Endodermal cell (in vitro differentiated cells): ENCODE measurements at regions not wholly inside any gene's neighbourhood (a gene's known extent, or its start where the extent isn't known, plus 50 kb on each side); places are given as distances from the start of the nearest gene placed in this dataset.

ENCODE experiments used
- DNase-seq: peaks from one replicate; pipeline ENCODE4 v3.0.0-alpha.2; 2017
- H3K27ac ChIP-seq: 2 replicates; pipeline ENCODE4 v1.5.1; 2013; ENCODE audit warnings: mild to moderate bottlenecking, low read depth, low read length, moderate library complexity
- H3K27me3 ChIP-seq: 2 replicates; pipeline ENCODE4 v1.6.1; 2013; ENCODE audit warnings: mild to moderate bottlenecking, low read length, moderate library complexity; ENCODE audit not compliant: insufficient read depth, control insufficient read depth, poor library complexity, severe bottlenecking
- H3K36me3 ChIP-seq: 2 replicates; pipeline ENCODE4 v1.7.0; 2013; ENCODE audit warnings: mild to moderate bottlenecking, low read length, moderate library complexity; ENCODE audit not compliant: control insufficient read depth, insufficient read depth
- H3K4me1 ChIP-seq: one replicate; pipeline ENCODE4 v1.7.0; 2013; ENCODE audit warnings: low read length; ENCODE audit not compliant: control insufficient read depth, insufficient read depth
- H3K4me3 ChIP-seq: 2 replicates; pipeline ENCODE4 v1.5.1; 2013; ENCODE audit warnings: mild to moderate bottlenecking, low read length, moderate library complexity
- H3K9ac ChIP-seq: 2 replicates; pipeline ENCODE4 v1.6.1; 2013; ENCODE audit warnings: mild to moderate bottlenecking, low read length, moderate library complexity; ENCODE audit not compliant: poor library complexity, severe bottlenecking; ENCODE audit errors: extremely low read depth
- H3K9me3 ChIP-seq: 2 replicates; pipeline ENCODE4 v1.6.1; 2013; ENCODE audit warnings: mild to moderate bottlenecking, low read length, moderate library complexity; ENCODE audit not compliant: control insufficient read depth
- H3K27ac Mint-ChIP-seq: 2 replicates; pipeline ENCODE4 v1.8.0; 2020; ENCODE audit warnings: mixed read lengths
- H3K27me3 Mint-ChIP-seq: 2 replicates; pipeline ENCODE4 v1.8.0; 2021; ENCODE audit warnings: mild to moderate bottlenecking, mixed read lengths; ENCODE audit not compliant: insufficient read depth
- H3K36me3 Mint-ChIP-seq: 2 replicates; pipeline ENCODE4 v1.8.0; 2020; ENCODE audit warnings: low read depth, mixed read lengths
- H3K4me1 Mint-ChIP-seq: 2 replicates; pipeline ENCODE4 v1.8.0; 2020; ENCODE audit warnings: mixed read lengths
- H3K4me3 Mint-ChIP-seq: 2 replicates; pipeline ENCODE4 v1.8.0; 2020; ENCODE audit warnings: mild to moderate bottlenecking, moderate library complexity, mixed read lengths
- H3K9me3 Mint-ChIP-seq: 2 replicates; pipeline ENCODE4 v1.8.0; 2020; ENCODE audit warnings: mild to moderate bottlenecking, mixed read lengths
- WGBS, 2 experiments: methylation state at CpG; one replicate each; pipeline versions ENCODE4 v1.1.5 to v1.1.7; 2013; ENCODE audit warnings: missing lambda C conversion rate in 2 of 2, mixed read lengths in 1 of 2; ENCODE audit not compliant: insufficient coverage in 1 of 2, insufficient read length in 1 of 2; 5-methylcytosine and 5-hydroxymethylcytosine counted together
- TF ChIP-seq, protein P1 (sequence below): fragments of 200-600 bp; sonication (generic); conservative IDR thresholded peaks from 2 replicates; pipeline ENCODE4 v1.5.0; 2021; ENCODE audit warnings: antibody characterized with exemption, mild to moderate bottlenecking

GRCh38 chr7:68162712-68163111 is 1166.1 kb downstream of the TYW1 start:
- H3K4me3 Mint-ChIP-seq, result no peak overlapping the region
- no peaks in the 10 kb centered on the region for H3K27me3 Mint-ChIP-seq
- H3K9me3 Mint-ChIP-seq, result peaks cover 16% of the 10 kb centered on the region
- Histone ChIP-seq H3K9me3 (no peaks in the 10 kb centered on the region), H3K4me3 (no peak overlapping the region), H3K36me3 (no peaks in the 10 kb centered on the region), H3K9ac (no peak overlapping the region), H3K27ac (no peak overlapping the region), H3K4me1 (no peaks in the 10 kb centered on the region), H3K27me3 (no peaks in the 10 kb centered on the region)
- no peak overlapping the region for H3K27ac Mint-ChIP-seq
- 90 to 94% methylated on average over 6 to 8 of the region's 8 CpGs for WGBS, 2 experiments
- TF ChIP-seq, protein P1, sequence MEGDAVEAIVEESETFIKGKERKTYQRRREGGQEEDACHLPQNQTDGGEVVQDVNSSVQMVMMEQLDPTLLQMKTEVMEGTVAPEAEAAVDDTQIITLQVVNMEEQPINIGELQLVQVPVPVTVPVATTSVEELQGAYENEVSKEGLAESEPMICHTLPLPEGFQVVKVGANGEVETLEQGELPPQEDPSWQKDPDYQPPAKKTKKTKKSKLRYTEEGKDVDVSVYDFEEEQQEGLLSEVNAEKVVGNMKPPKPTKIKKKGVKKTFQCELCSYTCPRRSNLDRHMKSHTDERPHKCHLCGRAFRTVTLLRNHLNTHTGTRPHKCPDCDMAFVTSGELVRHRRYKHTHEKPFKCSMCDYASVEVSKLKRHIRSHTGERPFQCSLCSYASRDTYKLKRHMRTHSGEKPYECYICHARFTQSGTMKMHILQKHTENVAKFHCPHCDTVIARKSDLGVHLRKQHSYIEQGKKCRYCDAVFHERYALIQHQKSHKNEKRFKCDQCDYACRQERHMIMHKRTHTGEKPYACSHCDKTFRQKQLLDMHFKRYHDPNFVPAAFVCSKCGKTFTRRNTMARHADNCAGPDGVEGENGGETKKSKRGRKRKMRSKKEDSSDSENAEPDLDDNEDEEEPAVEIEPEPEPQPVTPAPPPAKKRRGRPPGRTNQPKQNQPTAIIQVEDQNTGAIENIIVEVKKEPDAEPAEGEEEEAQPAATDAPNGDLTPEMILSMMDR, result no peak
- no peak for DNase-seq
- no peaks in the 10 kb centered on the region for H3K36me3 Mint-ChIP-seq
- H3K4me1 Mint-ChIP-seq, result peaks cover 3% of the 10 kb centered on the region

DNA sequence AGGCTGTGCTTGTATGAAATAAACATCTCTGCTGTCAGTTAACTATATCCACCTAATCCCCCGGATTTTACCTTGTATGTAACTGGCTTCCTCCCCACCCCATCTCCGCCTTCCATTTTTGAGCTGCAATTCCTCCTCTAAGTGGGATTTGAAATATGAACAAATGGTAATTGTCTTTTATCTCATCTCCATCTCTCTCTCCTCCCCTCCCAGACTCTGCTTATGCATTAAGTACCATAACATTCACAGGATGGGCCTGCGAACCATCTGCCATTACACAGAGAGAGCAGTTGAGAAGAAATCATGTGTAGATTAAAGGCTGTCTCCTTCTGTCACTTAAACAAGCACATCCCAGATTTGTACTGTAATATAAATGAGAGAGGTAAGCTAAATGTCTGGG is 1169.9 kb downstream of the TYW1 start:
- TF ChIP-seq, protein P1, result no peak

GRCh38 chr7:68173513-68173912 is 1176.9 kb downstream of the TYW1 start:
- Mint-ChIP-seq H3K4me1 (peaks cover 1% of the 10 kb centered on the region), H3K9me3 (peaks cover 12% of the 10 kb centered on the region), H3K36me3 (no peaks in the 10 kb centered on the region), H3K27me3 (no peaks in the 10 kb centered on the region), H3K27ac (no peak overlapping the region), H3K4me3 (no peak overlapping the region)
- TF ChIP-seq, protein P1, result no peak
- Histone ChIP-seq H3K4me3 (no peak overlapping the region), H3K36me3 (no peaks in the 10 kb centered on the region), H3K27me3 (no peaks in the 10 kb centered on the region), H3K9ac (no peak overlapping the region), H3K9me3 (no peaks in the 10 kb centered on the region), H3K27ac (no peak overlapping the region), H3K4me1 (no peaks in the 10 kb centered on the region)
- DNase-seq, result no peak
- 90 to 93% methylated on average over 7 of the region's 7 CpGs for WGBS, 2 experiments

More for the DNA sequence above, 1169.9 kb downstream of the TYW1 start:
- H3K36me3 ChIP-seq, result no peaks in the 10 kb centered on the region
- WGBS, 2 experiments, result 40 to 50% methylated on average over 3 of the region's 3 CpGs
- no peak overlapping the region for H3K4me3 Mint-ChIP-seq
- no peak overlapping the region for H3K27ac ChIP-seq
- H3K4me3 ChIP-seq, result no peak overlapping the region
- no peaks in the 10 kb centered on the region for H3K36me3 Mint-ChIP-seq
- no peaks in the 10 kb centered on the region for H3K4me1 Mint-ChIP-seq
- no peaks in the 10 kb centered on the region for H3K4me1 ChIP-seq
- no peak overlapping the region for H3K27ac Mint-ChIP-seq
- DNase-seq, result no peak
- H3K9me3 Mint-ChIP-seq, result peaks cover 35% of the 10 kb centered on the region
- H3K27me3 Mint-ChIP-seq, result no peaks in the 10 kb centered on the region
- no peaks in the 10 kb centered on the region for H3K27me3 ChIP-seq
- no peak overlapping the region for H3K9ac ChIP-seq
- no peaks in the 10 kb centered on the region for H3K9me3 ChIP-seq
